Tongue (tissue), 1 donor: ENCODE measurements at regions not wholly inside any gene's neighbourhood (a gene's known extent, or its start where the extent isn't known, plus 50 kb on each side); places are given as distances from the start of the nearest gene placed in this dataset.
"Not testable (repeated sequence)": the region's sequence is repeated elsewhere in the genome, so short reads cannot be mapped to it uniquely, and the experiment has no call there.

Experiments
- DNase-seq: peaks from one replicate; pipeline ENCODE4 v3.0.0-alpha.2; 2015

- no peak for DNase-seq
Observed at GRCh38 chr14:104250175-104250574, 111.8 kb downstream of the KIF26A start.

DNA sequence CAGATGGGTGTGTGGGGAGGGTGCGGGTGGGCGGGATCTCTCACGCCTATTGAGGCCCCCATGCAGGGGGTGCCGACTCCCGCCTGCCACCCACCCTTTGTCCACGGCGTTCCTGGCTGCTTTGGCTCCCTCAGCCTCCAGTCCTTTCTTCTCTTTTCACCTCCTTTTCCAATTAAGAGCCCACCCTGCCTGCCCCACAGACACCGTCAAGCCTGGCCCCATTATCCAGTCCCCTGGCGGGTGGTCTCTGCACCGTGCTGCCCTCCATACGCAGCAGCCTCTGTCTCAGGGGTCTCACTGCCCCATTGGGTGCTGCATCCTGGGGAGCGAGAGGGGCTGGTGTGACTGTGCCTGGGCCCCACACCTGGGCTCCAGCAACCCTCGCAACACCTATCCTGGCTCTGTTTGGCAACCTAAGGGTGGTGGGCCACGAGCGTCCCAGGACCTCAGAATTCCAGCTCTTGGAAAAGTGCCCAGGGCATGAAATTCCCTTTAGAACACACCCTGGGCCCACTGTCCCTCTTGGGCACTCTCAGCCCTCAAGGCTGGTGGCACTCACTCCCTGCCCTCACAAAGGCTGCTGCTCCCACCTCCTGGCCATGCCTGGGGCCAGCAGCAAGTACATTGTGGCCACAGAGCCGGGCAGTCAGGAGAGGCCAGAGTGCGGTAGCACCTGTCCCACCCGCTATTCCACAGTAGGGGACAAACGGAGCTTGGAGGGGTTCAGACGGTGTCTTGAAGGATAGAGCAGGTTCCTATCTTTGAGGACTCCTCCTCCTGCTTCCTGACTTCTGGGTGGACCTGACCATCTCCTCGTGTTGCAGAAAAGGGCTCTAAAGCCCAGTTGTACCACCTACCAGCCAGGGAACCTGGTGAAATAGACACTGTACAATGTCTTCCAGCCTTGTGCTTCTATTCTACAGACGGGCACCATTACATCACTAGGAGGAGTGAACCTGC lies 114.1 kb downstream of the KIF26A start:
- no peak for DNase-seq

DNA sequence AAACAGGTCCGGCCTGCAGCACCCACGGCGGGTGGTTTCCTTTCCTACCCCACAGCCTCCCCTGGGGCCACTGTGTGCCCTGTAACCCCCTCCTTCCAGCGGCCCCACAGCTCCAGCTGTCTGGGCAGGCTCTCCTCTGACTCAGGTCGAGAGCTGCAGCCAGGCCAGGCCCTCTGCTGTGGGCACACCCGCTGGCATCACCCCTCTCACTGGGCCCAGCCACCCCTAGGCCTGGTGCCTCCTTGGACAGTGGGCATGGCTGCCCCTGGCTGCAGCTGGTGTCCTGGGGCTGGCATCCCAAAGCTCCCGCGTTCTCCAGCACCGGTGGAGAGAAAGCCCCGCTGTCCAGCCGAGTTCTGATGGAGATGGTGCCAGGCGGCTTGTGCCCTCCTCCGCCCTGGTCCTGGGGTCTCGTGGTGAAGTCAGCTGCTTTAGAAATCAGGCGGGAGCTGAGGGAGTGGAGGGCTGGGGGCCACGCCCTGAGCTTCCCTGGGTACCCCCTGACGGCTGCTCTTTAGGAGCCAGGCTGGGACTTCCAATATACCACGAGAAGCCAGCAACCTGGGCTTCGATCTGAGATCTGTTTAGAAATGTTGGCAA lies 114.9 kb downstream of the KIF26A start:
- DNase-seq: no peak

- DNase-seq: no peak
Observed at GRCh38 chr14:104253901-104254353, 115.5 kb downstream of the KIF26A start.

- peak; percentile 44 for DNase-seq
Observed at GRCh38 chr14:104254735-104255400, 116.5 kb downstream of the KIF26A start.

DNA sequence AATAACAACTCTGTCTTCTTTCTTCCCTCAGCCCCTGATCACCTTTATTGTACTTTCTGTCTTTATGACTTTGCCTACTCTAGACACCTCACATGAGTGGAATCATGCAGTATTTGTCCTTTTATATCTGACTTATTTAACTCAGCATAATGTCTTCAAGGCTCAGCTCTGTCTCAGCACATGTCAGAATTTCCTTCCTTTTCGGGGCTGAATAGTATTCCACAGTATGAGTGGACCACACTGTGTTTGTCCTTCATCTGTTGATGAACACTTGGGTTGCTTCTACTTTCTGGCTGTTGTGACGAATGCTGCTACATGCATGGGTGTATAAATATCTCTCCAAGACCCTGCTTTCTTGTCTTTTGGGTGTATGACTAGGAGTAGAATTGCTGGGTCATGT lies 117.6 kb downstream of the KIF26A start:
- DNase-seq: no peak

- DNase-seq: no peak
Observed at GRCh38 chr14:104262515-104263514, 124.4 kb downstream of the KIF26A start.

DNA sequence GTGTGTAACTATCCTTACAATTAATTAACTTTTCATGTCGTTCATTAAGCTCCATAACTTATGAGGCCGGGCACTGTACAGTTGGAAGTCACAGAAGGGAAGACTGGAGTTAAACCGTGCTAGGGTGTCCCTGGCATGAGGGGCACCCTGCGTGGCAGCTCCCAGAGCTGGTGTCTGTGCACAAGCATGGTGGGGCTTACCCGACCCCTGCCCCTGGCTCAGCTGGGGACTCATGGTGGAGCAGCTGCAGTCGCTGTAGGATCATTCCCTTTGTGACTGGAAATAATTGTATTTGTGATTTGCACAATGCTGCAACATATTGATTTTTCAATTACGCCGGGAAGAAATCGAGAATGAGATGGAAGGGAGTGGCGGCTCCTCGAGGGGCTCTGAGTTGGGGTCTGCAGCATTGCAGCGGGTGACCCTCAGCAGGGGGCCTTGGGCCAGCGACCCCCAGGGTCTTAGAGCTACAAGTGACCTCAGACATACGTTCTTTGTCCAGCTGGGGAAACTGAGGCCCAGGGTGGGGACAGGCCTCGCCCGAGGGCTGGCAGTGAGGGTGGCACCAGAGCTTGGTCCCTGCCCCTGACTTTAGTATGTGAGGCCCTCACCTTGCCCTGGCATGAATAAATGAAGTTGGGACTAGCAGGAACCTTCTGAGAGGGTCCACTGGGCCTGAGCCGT lies 125.4 kb downstream of the KIF26A start:
- no peak for DNase-seq

DNA sequence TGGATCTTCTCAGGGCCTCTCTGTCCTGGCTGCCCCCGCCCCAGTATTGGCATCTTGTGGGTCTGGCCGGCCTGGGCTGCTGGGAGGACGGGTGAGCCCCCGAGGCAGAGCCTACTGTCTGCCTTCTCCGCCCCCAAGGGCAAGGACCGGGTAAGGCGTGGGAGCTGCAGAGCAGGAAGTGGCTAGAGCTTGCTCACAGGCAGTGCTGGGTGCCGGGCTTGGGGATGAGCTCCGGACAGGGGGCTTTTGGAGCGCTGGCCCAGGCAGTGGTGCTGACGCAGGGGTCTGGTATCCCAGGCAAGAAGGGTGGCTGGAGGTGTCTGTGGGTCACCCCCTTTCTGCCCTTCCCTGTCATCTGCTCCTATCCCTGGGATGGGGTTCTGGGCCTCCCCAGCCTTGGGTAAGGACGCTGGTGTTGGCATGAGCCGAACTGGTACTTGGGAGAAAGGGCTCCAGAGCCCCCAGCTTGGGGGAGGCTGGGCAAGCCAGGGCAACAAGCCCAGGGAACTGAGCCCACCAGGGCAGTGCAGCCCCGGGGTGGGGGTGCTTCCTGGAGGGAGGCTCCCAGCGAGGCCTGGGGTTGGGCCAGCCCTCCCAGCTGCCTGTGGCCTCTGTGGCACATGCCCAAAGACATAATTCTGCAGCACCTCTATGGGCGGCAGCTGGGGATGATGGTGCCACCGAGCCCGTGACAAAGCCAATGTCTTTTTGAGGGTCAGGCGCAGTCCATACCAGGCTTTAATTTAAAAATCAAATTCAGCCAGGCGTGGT lies 126.3 kb downstream of the KIF26A start:
- no peak for DNase-seq

DNA sequence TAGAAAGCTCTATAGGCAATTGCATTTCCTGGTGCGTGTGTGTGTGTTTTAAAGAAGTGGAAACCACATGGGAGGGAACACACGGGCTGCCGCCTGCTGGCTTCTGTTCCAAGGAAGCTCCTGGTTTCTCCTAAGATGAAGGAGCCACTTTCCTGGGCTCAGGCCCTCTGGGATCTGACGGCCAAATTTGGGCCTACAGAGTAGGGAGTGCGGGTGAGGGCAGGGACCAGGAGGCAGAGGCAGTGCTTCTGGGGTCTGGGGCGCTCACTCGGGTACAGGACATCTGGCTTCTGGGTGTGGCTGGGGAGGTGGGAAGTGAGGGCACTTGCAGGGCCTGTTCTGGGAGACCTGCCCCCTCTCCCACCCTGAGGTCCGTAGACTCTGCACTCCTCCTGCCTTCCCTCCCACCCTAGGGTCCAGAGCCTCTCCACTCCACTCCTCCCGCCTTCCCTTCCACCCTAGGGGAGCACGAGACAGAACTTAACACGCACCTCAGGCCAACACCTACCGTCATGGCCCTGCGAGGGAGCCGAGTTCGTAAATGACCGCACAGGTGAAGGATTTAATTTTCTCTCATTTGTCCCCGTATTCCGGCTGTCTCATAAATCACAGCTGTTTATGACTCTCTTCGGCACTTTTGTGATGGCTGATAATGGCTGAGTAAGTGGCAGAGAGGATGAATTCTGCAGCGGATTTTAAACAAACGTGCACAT lies 127.7 kb downstream of the KIF26A start:
- DNase-seq: no peak

DNA sequence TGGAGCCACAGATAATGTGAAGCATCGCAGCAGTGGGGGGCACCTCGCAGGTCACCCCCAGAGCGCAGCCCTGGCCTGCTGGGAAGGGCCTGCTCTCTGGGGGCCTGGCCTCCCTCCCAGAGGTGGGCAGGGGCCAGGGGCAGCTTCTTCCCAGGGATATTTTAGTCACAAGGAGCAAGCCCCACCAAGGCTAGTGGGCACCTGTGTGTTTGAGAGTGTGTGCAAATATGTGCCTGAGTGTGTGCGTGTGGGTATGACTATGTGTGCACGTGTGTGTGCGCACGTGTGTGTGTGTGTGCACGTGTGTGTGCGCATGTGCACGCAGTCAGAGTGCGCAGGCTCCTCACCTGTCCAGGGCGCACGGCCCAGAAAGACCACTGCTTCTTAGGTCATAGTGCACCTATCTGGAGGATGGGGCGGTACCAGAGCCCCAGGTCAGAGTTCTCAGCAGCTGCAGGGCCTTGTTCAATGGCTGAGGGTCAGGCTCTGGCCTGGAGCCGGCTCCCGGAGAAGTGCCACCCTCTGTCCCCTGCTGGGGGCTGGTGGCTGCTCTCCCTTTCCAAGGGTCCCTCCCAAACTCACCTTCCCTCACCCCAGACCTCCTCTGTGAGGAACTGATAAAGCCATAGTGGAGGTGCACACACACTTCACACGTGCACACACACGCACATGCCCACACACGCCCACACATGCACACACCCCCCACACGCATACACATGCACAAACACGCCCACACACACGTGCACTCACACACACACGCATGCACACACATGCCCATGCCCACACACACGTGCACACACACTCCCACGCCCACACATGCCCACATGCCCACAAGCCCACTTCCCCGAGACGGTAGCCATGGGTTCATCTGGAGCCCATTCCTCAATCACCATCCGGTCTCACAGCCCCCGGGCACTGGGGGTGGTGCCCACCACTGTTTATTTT lies 128.5 kb downstream of the KIF26A start:
- no peak for DNase-seq

- DNase-seq: no peak
Observed at GRCh38 chr14:104267895-104268294, 129.5 kb downstream of the KIF26A start.

- DNase-seq: no peak
Observed at GRCh38 chr14:104268295-104268694, 129.9 kb downstream of the KIF26A start.

DNA sequence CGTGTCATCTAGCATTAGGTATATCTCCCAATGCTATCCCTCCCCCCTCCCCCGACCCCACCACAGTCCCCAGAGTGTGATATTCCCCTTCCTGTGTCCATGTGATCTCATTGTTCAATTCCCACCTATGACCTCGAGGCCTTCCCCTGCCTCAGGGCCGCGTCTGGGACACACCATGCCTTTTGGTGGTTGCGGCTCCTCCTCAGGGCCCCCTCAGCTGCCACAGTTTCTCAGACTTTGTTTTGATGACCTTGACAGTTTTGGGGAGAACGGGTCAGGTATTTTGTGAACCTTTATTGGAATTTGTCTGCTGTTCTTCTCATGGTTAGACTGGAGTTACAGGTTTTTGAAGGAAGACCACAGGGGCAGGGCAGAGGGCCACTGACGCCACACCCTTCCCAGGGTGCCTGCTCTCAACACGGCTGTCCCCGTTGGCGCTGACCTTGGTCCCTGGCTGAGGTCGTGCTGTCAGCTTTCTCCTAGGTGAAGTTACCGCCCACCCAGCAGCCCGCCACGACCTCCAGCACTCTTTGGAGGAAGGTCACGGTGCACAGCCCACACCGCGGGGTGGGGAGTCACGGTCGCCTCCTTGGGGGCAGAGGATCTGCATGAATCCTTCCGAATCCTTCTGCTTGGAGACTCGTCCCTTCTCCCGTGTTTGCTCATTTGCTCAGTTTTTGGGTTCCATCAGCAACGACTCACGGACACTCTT lies 130.5 kb downstream of the KIF26A start:
- DNase-seq: no peak

GRCh38 chr14:104269511-104270241 lies 131.3 kb downstream of the KIF26A start:
- DNase-seq: not testable (repeated sequence)

DNA sequence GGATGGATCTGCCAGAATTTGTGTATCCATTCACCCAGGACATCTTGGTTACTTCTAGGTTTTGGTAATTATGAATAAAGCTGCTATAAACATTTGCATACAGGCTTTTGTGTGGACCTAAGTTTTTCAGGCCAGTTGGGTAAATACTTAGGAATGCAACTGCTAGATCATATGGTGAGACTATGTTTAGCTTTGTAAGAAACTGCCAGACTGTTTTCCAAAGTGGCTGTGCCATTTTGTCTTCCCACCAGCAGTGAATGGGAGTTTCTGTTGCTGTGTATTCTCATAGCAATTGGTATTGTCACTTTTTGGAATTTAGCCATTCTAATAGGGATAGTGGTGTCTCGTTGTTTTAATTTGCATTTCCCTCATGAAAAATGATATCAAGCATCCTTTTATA lies 133.0 kb downstream of the KIF26A start:
- DNase-seq: no peak

DNA sequence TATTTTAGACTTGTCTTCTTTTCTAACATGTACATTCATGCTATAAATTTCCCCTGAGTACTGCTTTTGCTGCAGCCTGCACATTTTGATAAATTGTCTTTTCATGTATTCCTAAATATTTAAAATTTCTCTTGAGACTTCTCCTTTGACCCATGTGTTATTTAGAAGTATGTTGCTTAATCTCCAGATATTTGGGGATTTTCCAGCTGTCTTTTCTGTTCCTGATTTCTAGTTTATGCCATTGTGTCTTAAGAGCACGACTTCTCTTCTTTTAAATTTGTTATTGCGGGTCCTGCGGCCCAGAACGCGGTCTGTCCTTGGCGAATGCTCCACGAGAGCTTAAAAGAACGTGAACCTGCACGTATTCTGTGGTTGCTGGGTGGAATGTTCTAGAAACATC lies 136.4 kb downstream of the KIF26A start:
- no peak for DNase-seq
